ENCODE measurements at regions not wholly inside any gene's neighbourhood (a gene's known extent, or its start where the extent isn't known, plus 50 kb on each side); places are given as distances from the start of the nearest gene placed in this dataset.

DNA sequence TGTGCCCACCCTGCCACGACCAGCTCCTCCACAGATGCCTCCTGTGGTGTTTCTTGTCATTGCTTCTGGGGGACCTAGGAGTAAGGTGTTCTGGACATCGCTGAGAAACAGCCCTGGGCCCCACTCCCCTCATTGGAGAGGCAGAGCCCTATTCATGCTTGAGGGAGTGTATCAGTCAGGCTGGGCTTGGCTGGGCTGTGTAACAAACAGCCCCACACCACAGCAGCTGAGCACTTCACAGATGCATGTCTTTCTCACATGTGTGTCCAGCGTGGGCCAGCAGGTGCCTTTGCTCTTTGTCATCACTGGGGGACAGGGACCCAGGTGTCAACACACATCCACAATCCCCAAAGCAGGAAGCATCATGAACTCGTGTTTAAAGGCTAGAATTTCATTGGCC, 65.1 kb upstream of the FBRSL1 start:
- no peak for DNase-seq (ENCODE audit: low spot score)

GRCh38 chr12:132423820-132424645, 65.9 kb upstream of the FBRSL1 start:
- no peak for DNase-seq (ENCODE audit: low spot score)

DNA sequence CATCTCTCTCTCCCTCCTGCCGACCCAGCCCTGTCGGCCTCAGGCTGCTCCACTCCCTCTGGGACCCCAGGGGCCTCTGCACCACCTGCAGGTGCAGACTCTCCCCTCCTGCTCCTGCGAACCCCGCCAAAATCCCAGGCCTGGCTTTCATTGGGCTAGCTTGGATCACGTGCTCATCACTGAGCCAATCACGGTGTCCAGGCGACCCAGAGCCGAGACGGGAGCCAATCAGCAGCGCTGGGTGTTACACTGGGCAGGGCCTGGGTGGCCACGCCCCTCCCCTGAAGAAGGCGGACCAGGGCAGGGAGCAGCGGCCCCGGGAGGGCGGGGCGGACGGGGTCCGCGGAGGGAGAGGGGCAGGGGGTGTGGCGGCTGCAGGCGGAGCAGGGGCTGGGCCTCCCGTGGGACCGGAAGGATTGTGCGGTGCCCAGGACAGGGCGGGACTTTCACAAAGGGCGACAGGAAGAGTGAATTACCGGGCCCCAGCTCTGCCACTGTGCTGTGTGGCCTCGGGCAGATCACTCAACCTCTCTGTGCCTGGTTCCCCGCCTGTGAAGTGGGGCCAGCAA, 66.6 kb upstream of the FBRSL1 start:
- no peak for DNase-seq (ENCODE audit: low spot score)

- no peak for DNase-seq (ENCODE audit: low spot score)
These were observed 67.4 kb upstream of the FBRSL1 start for GRCh38 chr12:132422381-132423043.

DNA sequence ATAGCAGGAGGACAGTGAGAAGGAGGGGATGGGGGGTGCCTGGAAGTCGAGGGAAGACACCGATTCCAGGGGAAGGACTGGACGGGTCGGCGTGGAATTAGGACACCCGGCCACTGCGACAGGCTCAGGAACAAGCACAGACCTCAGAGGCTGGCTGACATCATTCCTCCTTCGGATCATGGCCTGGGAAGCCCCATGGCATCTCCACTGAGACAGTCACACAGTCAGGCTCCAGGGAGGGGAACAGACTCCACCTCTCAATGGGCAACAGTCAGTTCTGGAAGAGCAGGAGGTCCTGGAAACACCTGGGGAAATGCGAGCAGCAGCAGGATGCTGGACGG, 67.9 kb upstream of the FBRSL1 start:
- DNase-seq (ENCODE audit: low spot score): no peak

GRCh38 chr12:132419631-132420246, 70.2 kb upstream of the FBRSL1 start:
- no peak for DNase-seq (ENCODE audit: low spot score)

GRCh38 chr12:132418393-132418925, 71.5 kb upstream of the FBRSL1 start:
- DNase-seq (ENCODE audit: low spot score): no peak

DNA sequence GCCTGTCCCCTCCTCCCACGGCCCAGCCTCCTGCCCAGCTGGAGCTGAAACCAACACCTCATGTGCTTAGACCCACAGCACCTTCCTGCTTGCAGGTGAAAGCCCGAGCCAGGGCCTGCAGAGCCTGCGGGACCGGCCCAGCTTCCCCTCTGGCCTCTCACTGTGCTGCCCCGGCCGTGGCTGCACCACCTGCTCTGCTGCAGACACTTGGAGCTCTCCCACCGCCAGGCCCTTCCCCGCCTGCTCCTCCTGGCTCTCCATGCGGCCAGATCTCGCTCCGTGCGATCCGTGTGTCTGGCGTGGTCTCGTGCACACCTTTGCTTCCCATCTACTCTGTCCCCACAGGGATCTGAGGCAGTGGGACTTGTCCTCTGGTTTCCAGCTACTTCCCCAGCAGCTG, 72.2 kb upstream of the FBRSL1 start:
- DNase-seq (ENCODE audit: low spot score): no peak

GRCh38 chr12:132416827-132417226, 73.1 kb upstream of the FBRSL1 start:
- no peak for DNase-seq (ENCODE audit: low spot score)

DNA sequence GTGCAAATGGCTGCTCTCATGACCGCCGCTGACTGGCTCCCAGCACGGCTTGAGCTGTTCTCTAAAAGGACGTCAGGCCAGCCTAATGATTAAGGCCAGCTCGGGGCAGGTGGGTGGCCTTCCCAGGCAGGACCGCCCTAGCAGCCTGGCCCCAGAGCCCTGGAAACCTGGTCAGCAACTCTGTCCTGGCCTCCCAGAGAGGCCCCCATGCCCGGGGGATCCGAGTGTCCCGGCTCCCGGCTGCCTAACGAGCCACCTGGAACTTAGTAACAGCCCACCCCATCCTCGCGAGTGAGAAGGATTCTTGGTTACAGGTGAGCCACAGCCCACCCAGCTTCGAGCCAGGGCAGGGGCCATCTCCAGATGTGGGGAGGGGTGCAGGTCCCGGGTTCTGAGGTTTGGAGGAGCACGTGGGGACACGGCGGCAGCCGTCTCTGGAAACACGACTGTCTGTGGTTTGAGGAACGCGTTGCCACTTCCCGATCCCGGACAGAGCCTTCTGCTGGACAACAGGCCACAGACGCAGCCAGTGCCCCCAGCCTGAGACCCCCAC, 73.8 kb upstream of the FBRSL1 start:
- no peak for DNase-seq (ENCODE audit: low spot score)

DNA sequence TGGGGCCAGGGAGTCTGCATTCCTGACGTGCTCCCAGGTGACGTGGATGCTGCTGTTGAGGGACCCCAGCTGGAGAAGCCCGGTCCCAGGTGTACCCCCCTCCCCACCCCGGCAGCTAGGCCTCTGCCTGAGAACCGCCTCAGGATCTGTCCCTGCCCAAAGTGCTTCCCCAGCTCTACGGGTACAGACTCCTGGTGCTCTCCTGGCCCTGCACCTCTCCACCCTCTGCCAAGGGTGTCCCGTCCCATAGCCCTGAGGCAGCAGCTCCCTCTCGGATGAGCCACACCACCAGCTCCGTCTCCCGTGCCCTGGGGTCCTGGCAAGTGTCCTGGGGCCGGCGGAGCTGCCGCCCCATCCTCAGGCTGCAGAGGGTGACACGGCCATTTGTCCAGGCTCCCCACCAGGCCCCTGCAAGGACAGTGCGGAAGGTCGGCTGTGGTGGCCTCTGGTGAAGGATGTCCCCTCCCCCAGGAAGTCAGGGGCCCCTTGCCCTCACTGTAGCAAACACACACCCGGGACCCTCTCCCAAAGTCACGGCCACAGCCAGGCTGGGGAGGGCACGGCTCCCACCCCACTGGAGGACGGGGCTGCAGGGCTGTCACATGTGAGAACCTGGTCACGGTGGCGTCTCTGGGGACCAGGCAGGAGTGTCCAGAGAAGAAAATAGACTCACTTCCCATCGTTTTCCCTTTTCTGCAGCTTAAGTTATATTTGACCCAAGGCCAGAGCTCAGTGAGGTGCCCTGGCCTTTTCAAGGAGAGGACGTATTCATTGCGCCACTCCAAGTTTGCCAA, 74.4 kb upstream of the FBRSL1 start:
- DNase-seq (ENCODE audit: low spot score): no peak

- peak; percentile 92 for DNase-seq (ENCODE audit: low spot score)
These were observed 75.2 kb upstream of the FBRSL1 start for GRCh38 chr12:132414634-132415326.

DNA sequence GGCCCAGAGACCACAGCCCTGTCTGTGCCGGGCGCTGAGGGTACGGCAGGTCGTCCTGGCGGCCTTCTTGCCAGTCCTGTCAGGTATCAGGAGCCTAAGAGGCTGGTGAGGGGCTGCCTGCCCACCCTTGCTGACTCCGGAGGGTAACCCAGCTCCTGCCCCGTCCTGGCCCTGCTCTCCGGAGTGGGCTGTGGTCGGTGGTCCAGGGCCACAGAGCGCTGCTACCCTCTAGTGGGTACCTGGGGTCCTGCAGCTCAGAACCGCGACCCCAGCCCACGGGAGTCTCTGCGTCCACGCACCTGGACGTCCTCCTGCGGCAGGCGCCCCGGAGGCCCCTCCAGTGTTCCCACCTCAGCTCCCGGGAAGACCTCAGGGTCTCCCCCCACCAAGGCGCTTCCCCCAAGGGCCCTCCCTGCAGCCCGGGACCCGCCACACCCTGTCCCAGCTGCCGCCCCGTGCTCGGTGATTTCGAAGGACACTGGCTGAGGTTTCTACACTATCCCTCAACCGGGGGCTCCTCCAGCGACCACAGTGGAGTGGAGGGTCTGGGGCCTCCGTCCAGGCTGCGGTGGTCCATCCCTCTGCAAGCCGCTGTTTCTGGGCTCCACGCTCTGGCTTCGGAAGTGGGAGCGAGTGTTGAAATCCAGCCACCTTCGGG, 75.9 kb upstream of the FBRSL1 start:
- no peak for DNase-seq (ENCODE audit: low spot score)

GRCh38 chr12:132411457-132411856, 78.5 kb upstream of the FBRSL1 start:
- no peak for DNase-seq (ENCODE audit: low spot score)

GRCh38 chr12:132410849-132411248, 79.1 kb upstream of the FBRSL1 start:
- DNase-seq (ENCODE audit: low spot score): no peak

- DNase-seq (ENCODE audit: low spot score): no peak
These were observed 79.7 kb upstream of the FBRSL1 start for GRCh38 chr12:132410296-132410625.

- DNase-seq (ENCODE audit: low spot score): no peak
These were observed 80.3 kb upstream of the FBRSL1 start for GRCh38 chr12:132409495-132410295.

DNA sequence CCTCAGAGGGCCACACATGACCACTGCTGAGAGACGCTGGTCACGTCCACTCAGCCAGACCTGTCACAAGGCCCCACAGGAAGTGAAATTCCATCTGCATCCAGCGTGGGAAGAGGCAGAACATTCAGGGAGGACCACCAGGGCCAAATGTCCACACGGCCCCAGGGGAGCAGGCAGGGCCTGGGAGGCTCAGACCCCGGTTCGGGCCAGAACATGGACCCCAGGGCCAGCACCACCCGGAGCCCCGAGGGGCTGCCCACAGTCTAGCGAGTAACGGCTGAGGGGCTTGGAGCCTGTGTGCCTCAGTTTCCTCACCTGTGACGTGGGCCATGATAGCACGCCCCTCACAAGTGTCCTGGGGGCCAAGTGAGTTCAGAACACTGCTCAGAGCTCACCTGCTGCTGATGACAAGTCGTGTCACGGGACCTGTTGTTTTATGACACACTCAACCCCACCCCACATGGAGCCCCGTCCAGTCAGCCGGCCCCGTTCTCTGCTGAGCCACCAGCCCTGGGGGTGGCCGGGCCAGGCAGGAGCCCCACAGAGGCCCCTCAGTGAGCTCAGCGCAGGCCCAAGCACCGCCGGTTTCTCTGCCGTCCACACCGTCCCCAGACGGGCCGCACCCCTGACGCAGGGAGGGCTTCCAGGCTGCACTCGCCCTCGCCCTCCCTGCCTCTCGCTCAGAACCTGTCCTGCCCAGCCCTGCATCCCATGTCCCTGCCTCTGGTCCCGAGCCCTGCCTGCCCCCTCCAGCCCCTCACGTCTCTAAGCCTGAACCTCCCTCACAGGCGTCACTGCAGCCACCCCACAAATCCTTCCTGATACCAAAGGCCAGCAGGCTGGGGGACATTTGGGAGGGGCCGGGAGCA, 79.5 kb upstream of the GALNT9 start:
- no peak for DNase-seq (ENCODE audit: low spot score)

DNA sequence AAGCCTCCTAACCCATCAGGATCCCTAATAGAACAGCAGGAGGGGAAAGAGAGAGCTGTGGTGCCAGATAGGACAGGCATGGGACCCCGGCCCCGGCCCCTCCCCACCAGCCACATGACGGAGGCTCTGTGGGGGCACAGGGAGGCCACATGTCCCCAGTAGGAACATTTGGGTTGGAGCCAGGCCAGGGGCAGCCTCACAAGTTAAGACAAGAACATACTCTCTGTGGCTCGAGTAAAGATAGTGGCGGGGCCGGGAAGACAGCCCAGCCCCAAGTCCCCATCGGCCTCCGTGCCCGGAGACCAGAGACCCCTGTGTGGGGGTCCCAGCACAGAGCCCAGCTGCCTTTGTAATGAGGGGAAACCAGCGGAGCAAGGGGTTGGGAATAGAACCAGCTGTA, 78.6 kb upstream of the GALNT9 start:
- DNase-seq (ENCODE audit: low spot score): no peak

Measured in AG08395 (cell line).